ENCODE measurements at regions not wholly inside any gene's neighbourhood (a gene's known extent, or its start where the extent isn't known, plus 50 kb on each side); places are given as distances from the start of the nearest gene placed in this dataset.

- POLR2A ChIA-PET, result no interaction called here
- no peak for DNase-seq
- Mint-ChIP-seq H3K9me3 (peaks cover 0 to 9% (median 0%) of the 10 kb centered on the region in 11 donors), H3K4me1 (peaks cover 0 to 3% (median 0%) of the 10 kb centered on the region in 7 donors), H3K27ac (no peak overlapping the region), H3K36me3 (peaks cover 0 to 3% (median 0%) of the 10 kb centered on the region in 5 donors), H3K4me3 (no peak overlapping the region), H3K27me3 (peaks cover 4 to 19% (median 11%) of the 10 kb centered on the region in 5 donors)
- CTCF ChIA-PET, result no interaction called here
- intact Hi-C loops (cut with micrococcal nuclease), result no loop called here
- H3K9me3 ChIP-seq (ENCODE audit: control insufficient read depth in 2 of 3, low read length in 3 of 3), result no peaks in the 10 kb centered on the region
- no peak overlapping the region for H3K4me3 ChIP-seq (ENCODE audit: low read length)
- H3K27me3 ChIP-seq (ENCODE audit: control insufficient read depth in 2 of 2, insufficient read depth in 2 of 2, low read length in 2 of 2), result no peaks in the 10 kb centered on the region
- no peaks in the 10 kb centered on the region for H3K4me1 ChIP-seq (ENCODE audit: control insufficient read depth in 2 of 2, insufficient read depth in 2 of 2, low read length in 2 of 2)
- ATAC-seq, result no peak
- H3K36me3 ChIP-seq (ENCODE audit: control insufficient read depth in 2 of 3, insufficient read depth in 3 of 3, low read length in 3 of 3), result no peaks in the 10 kb centered on the region
- no peak overlapping the region for H3K27ac ChIP-seq (ENCODE audit: low read depth, low read length)
Observed at GRCh38 chr7:12765431-12766100, 78.1 kb downstream of the ARL4A start.

- H3K27me3 ChIP-seq (ENCODE audit: control insufficient read depth in 2 of 2, insufficient read depth in 2 of 2, low read length in 2 of 2), result no peaks in the 10 kb centered on the region
- H3K36me3 ChIP-seq (ENCODE audit: control insufficient read depth in 2 of 3, insufficient read depth in 3 of 3, low read length in 3 of 3), result no peaks in the 10 kb centered on the region
- H3K9me3 ChIP-seq (ENCODE audit: control insufficient read depth in 2 of 3, low read length in 3 of 3), result no peaks in the 10 kb centered on the region
- H3K36me3 Mint-ChIP-seq, result no peaks in the 10 kb centered on the region
- H3K27ac ChIP-seq (ENCODE audit: low read depth, low read length), result no peak overlapping the region
- intact Hi-C loops (cut with micrococcal nuclease), result no loop called here
- ChIA-PET POLR2A (no interaction called here), CTCF (no interaction called here)
- H3K4me1 Mint-ChIP-seq, result peaks cover 0 to 3% (median 0%) of the 10 kb centered on the region in 7 donors
- DNase-seq (no peak), ATAC-seq (no peak)
- no peak overlapping the region for H3K4me3 ChIP-seq (ENCODE audit: low read length)
- no peak overlapping the region for H3K4me3 Mint-ChIP-seq
- no peaks in the 10 kb centered on the region for H3K4me1 ChIP-seq (ENCODE audit: control insufficient read depth in 2 of 2, insufficient read depth in 2 of 2, low read length in 2 of 2)
- H3K9me3 Mint-ChIP-seq, result peaks cover 0 to under 1% (median 0%) of the 10 kb centered on the region in 11 donors
- no peak overlapping the region for H3K27ac Mint-ChIP-seq
- peaks cover 2 to 18% (median 15%) of the 10 kb centered on the region in 5 donors for H3K27me3 Mint-ChIP-seq
Observed at GRCh38 chr7:12766416-12766815, 79.0 kb downstream of the ARL4A start.

GRCh38 chr7:12768948-12769347 is 81.5 kb downstream of the ARL4A start:
- ATAC-seq, result no peak
- Histone ChIP-seq H3K36me3 (ENCODE audit: control insufficient read depth in 2 of 3, insufficient read depth in 3 of 3, low read length in 3 of 3) (no peaks in the 10 kb centered on the region), H3K9me3 (ENCODE audit: control insufficient read depth in 2 of 3, low read length in 3 of 3) (no peaks in the 10 kb centered on the region), H3K27me3 (ENCODE audit: control insufficient read depth in 2 of 2, insufficient read depth in 2 of 2, low read length in 2 of 2) (no peaks in the 10 kb centered on the region), H3K4me3 (ENCODE audit: low read length) (no peak overlapping the region), H3K27ac (ENCODE audit: low read depth, low read length) (no peak overlapping the region), H3K4me1 (ENCODE audit: control insufficient read depth in 2 of 2, insufficient read depth in 2 of 2, low read length in 2 of 2) (no peaks in the 10 kb centered on the region)
- ChIA-PET POLR2A (no interaction called here), CTCF (no interaction called here)
- DNase-seq, result no peak
- H3K9me3 Mint-ChIP-seq, result peaks cover 0 to 9% (median 0%) of the 10 kb centered on the region in 11 donors
- peaks cover 0 to 5% (median 0%) of the 10 kb centered on the region in 7 donors for H3K4me1 Mint-ChIP-seq
- no peak overlapping the region for H3K4me3 Mint-ChIP-seq
- intact Hi-C loops (cut with micrococcal nuclease), result no loop called here
- H3K36me3 Mint-ChIP-seq, result peaks cover 0 to 3% (median 0%) of the 10 kb centered on the region in 5 donors
- peaks cover 3 to 31% (median 14%) of the 10 kb centered on the region in 5 donors for H3K27me3 Mint-ChIP-seq
- H3K27ac Mint-ChIP-seq, result no peak overlapping the region

- Mint-ChIP-seq H3K4me3 (no peak overlapping the region), H3K9me3 (peaks cover 0 to 9% (median 0%) of the 10 kb centered on the region in 11 donors), H3K36me3 (peaks cover 0 to 3% (median 0%) of the 10 kb centered on the region in 5 donors), H3K4me1 (peaks cover 0 to 5% (median 0%) of the 10 kb centered on the region in 7 donors), H3K27ac (no peak overlapping the region), H3K27me3 (peaks cover 3 to 32% (median 14%) of the 10 kb centered on the region in 5 donors)
- no peak for DNase-seq
- Histone ChIP-seq H3K9me3 (ENCODE audit: control insufficient read depth in 2 of 3, low read length in 3 of 3) (no peaks in the 10 kb centered on the region), H3K36me3 (ENCODE audit: control insufficient read depth in 2 of 3, insufficient read depth in 3 of 3, low read length in 3 of 3) (no peaks in the 10 kb centered on the region), H3K27me3 (ENCODE audit: control insufficient read depth in 2 of 2, insufficient read depth in 2 of 2, low read length in 2 of 2) (no peaks in the 10 kb centered on the region), H3K27ac (ENCODE audit: low read depth, low read length) (no peak overlapping the region), H3K4me1 (ENCODE audit: control insufficient read depth in 2 of 2, insufficient read depth in 2 of 2, low read length in 2 of 2) (no peaks in the 10 kb centered on the region), H3K4me3 (ENCODE audit: low read length) (no peak overlapping the region)
- ChIA-PET CTCF (no interaction called here), POLR2A (no interaction called here)
- intact Hi-C loops (cut with micrococcal nuclease), result no loop called here
- ATAC-seq, result no peak
Observed at GRCh38 chr7:12769444-12769843, 82.0 kb downstream of the ARL4A start.

GRCh38 chr7:12770227-12770975 is 83.0 kb downstream of the ARL4A start:
- H3K9me3 ChIP-seq (ENCODE audit: control insufficient read depth in 2 of 3, low read length in 3 of 3), result no peaks in the 10 kb centered on the region
- no peaks in the 10 kb centered on the region for H3K36me3 ChIP-seq (ENCODE audit: control insufficient read depth in 2 of 3, insufficient read depth in 3 of 3, low read length in 3 of 3)
- intact Hi-C loops (cut with micrococcal nuclease), result no loop called here
- Mint-ChIP-seq H3K27ac (no peak overlapping the region), H3K36me3 (peaks cover 0 to 3% (median 0%) of the 10 kb centered on the region in 5 donors), H3K9me3 (peaks cover 0 to 9% (median 0%) of the 10 kb centered on the region in 11 donors), H3K27me3 (peaks cover 3 to 31% (median 14%) of the 10 kb centered on the region in 5 donors), H3K4me3 (no peak overlapping the region), H3K4me1 (peaks cover 0 to 5% (median 0%) of the 10 kb centered on the region in 7 donors)
- DNase-seq, result no peak
- no peak for ATAC-seq
- H3K27me3 ChIP-seq (ENCODE audit: control insufficient read depth in 2 of 2, insufficient read depth in 2 of 2, low read length in 2 of 2), result no peaks in the 10 kb centered on the region
- no peaks in the 10 kb centered on the region for H3K4me1 ChIP-seq (ENCODE audit: control insufficient read depth in 2 of 2, insufficient read depth in 2 of 2, low read length in 2 of 2)
- ChIA-PET CTCF (no interaction called here), POLR2A (no interaction called here)
- no peak overlapping the region for H3K27ac ChIP-seq (ENCODE audit: low read depth, low read length)
- no peak overlapping the region for H3K4me3 ChIP-seq (ENCODE audit: low read length)

- no peaks in the 10 kb centered on the region for H3K36me3 ChIP-seq (ENCODE audit: control insufficient read depth in 2 of 3, insufficient read depth in 3 of 3, low read length in 3 of 3)
- Mint-ChIP-seq H3K4me3 (no peak overlapping the region), H3K9me3 (peaks cover 0 to 9% (median 0%) of the 10 kb centered on the region in 11 donors), H3K4me1 (peaks cover 0 to 5% (median 0%) of the 10 kb centered on the region in 7 donors), H3K27me3 (peaks cover 3 to 31% (median 14%) of the 10 kb centered on the region in 5 donors), H3K36me3 (peaks cover 0 to 3% (median 0%) of the 10 kb centered on the region in 5 donors), H3K27ac (no peak overlapping the region)
- no peak overlapping the region for H3K27ac ChIP-seq (ENCODE audit: low read depth, low read length)
- DNase-seq, result no peak
- intact Hi-C loops (cut with micrococcal nuclease), result no loop called here
- H3K27me3 ChIP-seq (ENCODE audit: control insufficient read depth in 2 of 2, insufficient read depth in 2 of 2, low read length in 2 of 2), result no peaks in the 10 kb centered on the region
- no peak for ATAC-seq
- ChIA-PET CTCF (no interaction called here), POLR2A (no interaction called here)
- H3K4me1 ChIP-seq (ENCODE audit: control insufficient read depth in 2 of 2, insufficient read depth in 2 of 2, low read length in 2 of 2), result no peaks in the 10 kb centered on the region
- H3K4me3 ChIP-seq (ENCODE audit: low read length), result no peak overlapping the region
- H3K9me3 ChIP-seq (ENCODE audit: control insufficient read depth in 2 of 3, low read length in 3 of 3), result no peaks in the 10 kb centered on the region
Observed at GRCh38 chr7:12771378-12771877, 84.0 kb downstream of the ARL4A start.
